OCI-LY7 (cell line): ENCODE measurements at regions not wholly inside any gene's neighbourhood (a gene's known extent, or its start where the extent isn't known, plus 50 kb on each side); places are given as distances from the start of the nearest gene placed in this dataset.
"Not testable (repeated sequence)": the region's sequence is repeated elsewhere in the genome, so short reads cannot be mapped to it uniquely, and the experiment has no call there.

ENCODE experiments used
- BruUV-seq: library from RNA; stranded (reverse); fragments of 400-500 nt; replicated peaks from 2 replicates; lab custom pipeline; 2021; lab: Mats Ljungman, UMichigan
- CTCF ChIA-PET: fragments of 300-600 bp; sonication (Branson Sonifier 250); formaldehyde crosslinking; loops from one replicate; lab custom pipeline; 2022; ENCODE audit warnings: antibody characterized with exemption; ENCODE audit not compliant: unreplicated experiment; lab: Charles Lee
- POLR2A ChIA-PET: fragments of 300-600 bp; sonication (Branson Sonifier 250); formaldehyde crosslinking; loops from one replicate; lab custom pipeline; 2022; ENCODE audit warnings: antibody characterized with exemption; lab: Charles Lee
- DNase-seq: peaks from one replicate; pipeline ENCODE4 v3.0.0-alpha.2; 2015; ENCODE audit warnings: low spot score
- H2AFZ ChIP-seq: fragments of 200-600 bp; sonication (generic), shearing (Covaris generic); 2 replicates; pipeline ENCODE4 v1.6.1; 2014; ENCODE audit warnings: mild to moderate bottlenecking, antibody characterized with exemption, low read length, moderate library complexity
- H3K27ac ChIP-seq: fragments of 200-600 bp; sonication (generic); 2 replicates; pipeline ENCODE4 v1.5.1; 2014; ENCODE audit warnings: mixed run types, low read depth, mild to moderate bottlenecking, moderate library complexity, low read length, inconsistent platforms; ENCODE audit not compliant: poor library complexity, severe bottlenecking
- H3K36me3 ChIP-seq: fragments of 200-600 bp; sonication (generic); 2 replicates; pipeline ENCODE4 v1.6.1; 2014; ENCODE audit warnings: mild to moderate bottlenecking, antibody characterized with exemption, low read length, moderate library complexity, mixed read lengths; ENCODE audit not compliant: insufficient read depth
- H3K4me1 ChIP-seq: fragments of 200-600 bp; sonication (generic); 2 replicates; pipeline ENCODE4 v1.5.1; 2014; ENCODE audit warnings: mild to moderate bottlenecking, low read length; ENCODE audit not compliant: insufficient read depth, poor library complexity, severe bottlenecking
- H3K4me2 ChIP-seq: fragments of 200-600 bp; sonication (generic); 2 replicates; pipeline ENCODE4 v1.6.1; 2014; ENCODE audit warnings: mild to moderate bottlenecking, low read length
- H3K4me3 ChIP-seq: fragments of 200-600 bp; sonication (generic); 2 replicates; pipeline ENCODE4 v1.5.1; 2014; ENCODE audit warnings: mild to moderate bottlenecking, low read depth, low read length; ENCODE audit not compliant: poor library complexity, severe bottlenecking
- H3K79me2 ChIP-seq: fragments of 200-600 bp; sonication (generic); 2 replicates; pipeline ENCODE4 v1.6.1; 2016; ENCODE audit warnings: low read depth, mild to moderate bottlenecking, low read length, moderate library complexity, mixed read lengths; ENCODE audit not compliant: insufficient read depth
- H3K9me2 ChIP-seq: fragments of 200-600 bp; sonication (generic); 2 replicates; pipeline ENCODE4 v1.6.1; 2016; ENCODE audit warnings: mild to moderate bottlenecking, low read length, mixed read lengths; ENCODE audit not compliant: insufficient read depth
- H3K9me3 ChIP-seq: fragments of 200-600 bp; sonication (generic); 2 replicates; pipeline ENCODE4 v1.6.1; 2014; ENCODE audit warnings: mild to moderate bottlenecking, mixed run types, low read length, mixed read lengths
- H4K20me1 ChIP-seq: fragments of 200-600 bp; sonication (generic); 2 replicates; pipeline ENCODE4 v1.6.1; 2014; ENCODE audit warnings: mild to moderate bottlenecking, antibody characterized with exemption, low read length, moderate library complexity, mixed read lengths; ENCODE audit not compliant: insufficient read depth
- CTCF ChIP-seq: fragments of 200-600 bp; sonication (generic); conservative IDR thresholded peaks from 2 replicates; pipeline ENCODE4 v1.5.1; 2014; ENCODE audit warnings: mild to moderate bottlenecking, antibody characterized with exemption, low read length, moderate library complexity, mixed read lengths
- EZH2phosphoT487 ChIP-seq: fragments of 200-600 bp; sonication (generic); IDR thresholded peaks from 2 replicates; pipeline ENCODE4 v1.6.1; 2018; ENCODE audit warnings: low read depth, borderline replicate concordance, mild to moderate bottlenecking, mixed run types, antibody characterized with exemption, low read length, moderate library complexity, mixed read lengths
- intact Hi-C: fragments of 100-400 bp; cut with micrococcal nuclease; formaldehyde crosslinking; loops from one replicate; pipeline ENCODE4 v1.10.0; 2022; ENCODE audit not compliant: unreplicated experiment

- ChIA-PET CTCF (no interaction called here), POLR2A (no interaction called here)
- H3K4me3 ChIP-seq = no peak overlapping the region
- no peaks in the 10 kb centered on the region for H4K20me1 ChIP-seq
- TF ChIP-seq EZH2phosphoT487 = no peak
- no peak for TF ChIP-seq CTCF
- no peaks in the 10 kb centered on the region for H3K36me3 ChIP-seq
- H3K9me2 ChIP-seq = no peaks in the 10 kb centered on the region
- no peak overlapping the region for H3K27ac ChIP-seq
- intact Hi-C loops = no loop called here
- H3K4me2 ChIP-seq = no peak overlapping the region
- H2AFZ ChIP-seq = no peak overlapping the region
- no peaks in the 10 kb centered on the region for H3K4me1 ChIP-seq
- no peak for DNase-seq
- no peaks in the 10 kb centered on the region for H3K79me2 ChIP-seq
- H3K9me3 ChIP-seq = no peaks in the 10 kb centered on the region
- no TSS peak for BruUV-seq
Measured at GRCh38 chr9:107827884-107828283, 338.3 kb upstream of the KLF4 start.

GRCh38 chr9:107827304-107827703, 337.7 kb upstream of the KLF4 start:
- Histone ChIP-seq H3K4me2 (no peak overlapping the region), H4K20me1 (no peaks in the 10 kb centered on the region), H2AFZ (no peak overlapping the region), H3K9me2 (no peaks in the 10 kb centered on the region), H3K9me3 (no peaks in the 10 kb centered on the region), H3K79me2 (no peaks in the 10 kb centered on the region), H3K4me1 (no peaks in the 10 kb centered on the region), H3K36me3 (no peaks in the 10 kb centered on the region), H3K27ac (no peak overlapping the region), H3K4me3 (no peak overlapping the region)
- BruUV-seq = no TSS peak
- TF ChIP-seq EZH2phosphoT487 (no peak), CTCF (no peak)
- POLR2A ChIA-PET = no interaction called here
- CTCF ChIA-PET = no interaction called here
- no peak for DNase-seq
- intact Hi-C loops = no loop called here

DNA sequence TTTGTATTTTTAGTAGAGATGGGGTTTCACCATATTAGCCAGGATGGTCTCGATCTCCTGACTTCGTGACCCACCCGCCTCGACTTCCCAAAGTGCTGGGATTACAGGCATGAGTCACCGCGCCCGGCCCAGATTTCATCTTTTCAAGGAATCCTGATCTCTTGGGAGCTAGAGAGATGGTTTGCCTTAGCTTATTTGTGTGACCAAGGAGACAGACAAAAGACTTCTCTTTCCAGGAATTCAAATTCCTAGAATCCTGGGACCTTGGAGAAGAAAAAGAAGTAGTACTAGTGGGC, 337.1 kb upstream of the KLF4 start:
- H3K9me3 ChIP-seq, H3K79me2 ChIP-seq, intact Hi-C loops, H3K4me2 ChIP-seq, CTCF ChIA-PET, H2AFZ ChIP-seq, H3K4me1 ChIP-seq, BruUV-seq, DNase-seq, H4K20me1 ChIP-seq, H3K36me3 ChIP-seq, H3K9me2 ChIP-seq, H3K27ac ChIP-seq, H3K4me3 ChIP-seq: not testable (repeated sequence)
- POLR2A ChIA-PET = interaction anchor here (0.5 to 0.7 kb wide), 2 partner anchors 32 to 1018 kb away, joined by 3 read pairs; no protein-coding TSS in a partner anchor
